Peyer's patch (tissue), 4 donors: ENCODE measurements at regions not wholly inside any gene's neighbourhood (a gene's known extent, or its start where the extent isn't known, plus 50 kb on each side); places are given as distances from the start of the nearest gene placed in this dataset.

Experiments used
- CTCF ChIP-seq, 6 experiments: fragments of 450-650 bp in 4 of 6; fragments of 200-600 bp in 2 of 6; sonication (generic) in 1 of 6; IDR thresholded peaks; one replicate each; pipeline ENCODE4 v1.5.1; 2017 to 2019; ENCODE audit warnings: antibody characterized with exemption in 6 of 6, mild to moderate bottlenecking in 3 of 6, moderate library complexity in 1 of 6
- POLR2A ChIP-seq, 2 donors: fragments of 450-650 bp; IDR thresholded peaks; one replicate each; pipeline ENCODE4 v1.5.1; 2017; ENCODE audit warnings: antibody characterized with exemption in 2 of 2, mild to moderate bottlenecking in 2 of 2, moderate library complexity in 2 of 2

GRCh38 chr5:167358868-167359492, 932.5 kb upstream of the WWC1 start:
- TF ChIP-seq CTCF (IDR thresholded peaks at IDR 0.05), result no peak
- TF ChIP-seq POLR2A (IDR thresholded peaks at IDR 0.05), result no peak
